Right forelimb (tissue), 1 donor: ENCODE measurements at regions not wholly inside any gene's neighbourhood (a gene's known extent, or its start where the extent isn't known, plus 50 kb on each side); places are given as distances from the start of the nearest gene placed in this dataset.
"Not testable (repeated sequence)": the region's sequence is repeated elsewhere in the genome, so short reads cannot be mapped to it uniquely, and the experiment has no call there.

ENCODE experiments used
- DNase-seq: peaks from one replicate; pipeline ENCODE4 v3.0.0-alpha.2; 2018

DNA sequence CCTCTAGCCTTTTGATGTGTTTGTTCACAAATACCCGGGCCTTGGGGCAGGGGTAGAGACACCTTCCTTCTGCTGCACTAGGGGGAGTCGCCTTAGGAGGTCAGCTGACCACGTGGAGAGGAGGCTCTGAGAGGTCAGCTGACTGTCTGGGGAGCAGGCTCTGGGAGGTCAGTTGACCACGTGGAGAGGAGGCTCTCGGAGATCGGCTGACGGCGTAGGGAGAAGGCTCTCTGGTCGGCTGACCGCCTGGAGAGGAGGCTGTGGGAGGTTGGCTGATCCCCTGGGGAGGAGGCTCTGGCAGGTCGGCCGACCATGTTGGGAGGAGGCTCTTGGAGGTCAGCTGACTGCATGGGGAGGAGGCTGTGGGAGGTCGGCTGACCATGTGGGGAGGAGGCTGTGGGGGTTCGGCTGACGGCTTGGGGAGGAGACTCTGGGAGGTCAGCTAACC lies 59.6 kb upstream of the LYZL1 start:
- no peak for DNase-seq

DNA sequence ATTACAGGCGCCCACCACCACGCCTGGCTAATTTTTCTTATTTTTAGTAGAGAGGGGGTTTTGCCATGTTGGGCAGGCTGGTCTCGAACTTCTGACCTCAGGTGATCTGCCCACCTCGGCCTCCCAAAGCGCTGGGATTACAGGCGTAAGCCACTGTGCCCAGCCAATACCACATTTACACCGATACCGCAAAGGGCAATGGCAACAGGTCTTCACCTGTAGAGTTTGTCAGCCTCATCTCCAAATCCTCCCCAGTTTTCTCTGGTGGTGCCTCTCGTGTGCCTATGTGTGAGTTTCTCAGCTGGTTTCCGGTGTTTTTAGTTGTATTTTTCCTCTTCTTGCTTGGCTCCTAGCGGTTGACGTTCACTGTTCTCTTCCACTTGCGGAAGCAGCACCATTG lies 52.0 kb upstream of the LYZL1 start:
- not testable (repeated sequence) for DNase-seq

DNA sequence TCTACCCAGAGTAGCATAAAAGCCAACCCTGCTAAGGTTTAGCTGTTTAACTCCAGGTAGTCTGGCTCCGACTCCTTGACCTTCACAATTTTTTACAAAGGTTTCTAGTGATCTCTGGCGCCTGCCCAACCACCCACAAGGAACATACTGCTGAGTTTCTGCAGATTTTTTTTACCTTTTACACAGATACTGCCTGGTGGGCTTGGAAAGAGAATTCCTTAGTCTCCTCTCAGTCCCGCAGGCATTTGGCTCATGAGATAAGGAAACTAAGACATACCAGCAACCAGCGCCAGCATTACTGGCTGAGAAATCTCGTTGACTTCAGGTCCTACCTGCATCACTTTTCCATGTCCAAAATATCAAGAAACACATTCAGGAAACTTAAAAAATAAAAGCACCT lies 51.1 kb upstream of the LYZL1 start:
- DNase-seq, result no peak

DNA sequence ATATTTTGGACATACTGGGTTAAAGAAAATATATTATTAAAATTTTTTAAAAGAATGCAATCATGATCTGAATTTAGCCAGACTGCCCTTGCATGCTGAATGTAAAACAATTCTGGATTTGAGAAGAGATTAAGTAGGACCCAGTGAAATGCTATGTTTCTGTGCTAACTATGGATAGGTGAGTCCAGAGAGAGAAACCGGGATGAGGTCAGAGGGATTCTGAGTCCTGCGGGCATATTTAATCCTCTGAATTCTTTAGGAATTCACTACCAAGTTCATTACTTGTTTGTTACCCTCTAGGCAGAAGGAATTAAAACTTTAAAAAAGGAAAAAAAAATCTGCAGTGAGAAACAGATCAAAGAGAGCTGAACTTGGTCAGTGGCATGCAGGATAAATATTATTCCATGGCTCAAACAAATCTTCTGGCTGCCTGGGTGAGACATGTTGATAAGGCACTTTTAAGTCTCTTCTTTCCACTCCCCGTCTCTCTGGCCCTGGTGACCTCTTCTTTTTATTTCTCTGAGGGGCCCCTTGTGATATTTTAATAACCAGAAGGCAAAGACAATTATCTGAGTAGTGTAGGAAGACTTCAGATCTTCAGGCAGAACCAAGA lies 50.2 kb upstream of the LYZL1 start:
- DNase-seq, result no peak
